Eye (tissue), 1 donor: ENCODE measurements at regions not wholly inside any gene's neighbourhood (a gene's known extent, or its start where the extent isn't known, plus 50 kb on each side); places are given as distances from the start of the nearest gene placed in this dataset.

Source experiments
- DNase-seq: peaks from one replicate; pipeline ENCODE4 v3.0.0-alpha.2; 2015

GRCh38 chr22:42330170-42330569 lies 59.7 kb upstream of the TCF20 start:
- DNase-seq = no peak

GRCh38 chr22:42329504-42329903 lies 59.1 kb upstream of the TCF20 start:
- DNase-seq = no peak

- no peak for DNase-seq
Measured at GRCh38 chr22:42328784-42329145, 58.3 kb upstream of the TCF20 start.

- DNase-seq = no peak
Measured at GRCh38 chr22:42328130-42328783, 57.8 kb upstream of the TCF20 start.

GRCh38 chr22:42327462-42328129 lies 57.1 kb upstream of the TCF20 start:
- DNase-seq = no peak

GRCh38 chr22:42326801-42327200 lies 56.3 kb upstream of the TCF20 start:
- no peak for DNase-seq

- DNase-seq = no peak
Measured at GRCh38 chr22:42326301-42326700, 55.8 kb upstream of the TCF20 start.

GRCh38 chr22:42324990-42325710 lies 54.7 kb upstream of the TCF20 start:
- no peak for DNase-seq

GRCh38 chr22:42324566-42324965 lies 54.1 kb upstream of the TCF20 start:
- DNase-seq = no peak

GRCh38 chr22:42323971-42324370 lies 53.5 kb upstream of the TCF20 start:
- no peak for DNase-seq

GRCh38 chr22:42322562-42322926 lies 52.1 kb upstream of the TCF20 start:
- no peak for DNase-seq

- peak; percentile 83 for DNase-seq
Measured at GRCh38 chr22:42321908-42322561, 51.6 kb upstream of the TCF20 start.

GRCh38 chr22:42320443-42321416 lies 50.3 kb upstream of the TCF20 start:
- no peak for DNase-seq
